ENCODE measurements at regions not wholly inside any gene's neighbourhood (a gene's known extent, or its start where the extent isn't known, plus 50 kb on each side); places are given as distances from the start of the nearest gene placed in this dataset.

DNA sequence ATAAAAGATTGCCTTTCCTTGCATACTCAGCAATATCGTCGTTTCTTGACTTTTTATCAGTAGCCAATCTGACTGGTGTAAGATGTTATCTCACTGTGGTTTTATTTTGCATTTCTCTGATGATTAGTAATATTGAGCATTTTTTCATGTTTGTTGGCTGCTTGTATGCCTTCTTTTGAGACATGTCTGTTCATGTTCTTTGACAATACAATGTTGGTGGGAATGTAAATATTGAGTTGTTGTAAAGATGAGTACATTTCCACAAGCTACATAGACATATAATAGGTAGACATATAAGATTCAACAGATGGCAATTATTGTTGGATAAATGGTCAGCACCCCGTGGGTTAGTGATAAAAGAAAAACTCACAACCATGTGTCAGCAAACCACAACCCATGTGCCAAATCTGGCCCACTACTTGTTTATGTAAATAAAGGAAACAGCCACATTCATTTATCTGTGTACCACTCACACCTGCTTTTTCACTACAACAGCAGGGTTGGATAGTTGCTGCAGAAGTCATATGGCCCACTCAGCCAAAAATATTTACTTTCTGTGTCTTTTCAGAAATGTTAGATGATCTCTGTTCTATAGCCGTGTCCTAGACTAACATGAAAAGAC is 153.1 kb upstream of the VCX start:
- no peak for TF ChIP-seq CTCF (IDR thresholded peaks at IDR 0.05)
- no peak for TF ChIP-seq POLR2A (IDR thresholded peaks at IDR 0.05)
